ENCODE measurements at regions not wholly inside any gene's neighbourhood (a gene's known extent, or its start where the extent isn't known, plus 50 kb on each side); places are given as distances from the start of the nearest gene placed in this dataset.

DNA sequence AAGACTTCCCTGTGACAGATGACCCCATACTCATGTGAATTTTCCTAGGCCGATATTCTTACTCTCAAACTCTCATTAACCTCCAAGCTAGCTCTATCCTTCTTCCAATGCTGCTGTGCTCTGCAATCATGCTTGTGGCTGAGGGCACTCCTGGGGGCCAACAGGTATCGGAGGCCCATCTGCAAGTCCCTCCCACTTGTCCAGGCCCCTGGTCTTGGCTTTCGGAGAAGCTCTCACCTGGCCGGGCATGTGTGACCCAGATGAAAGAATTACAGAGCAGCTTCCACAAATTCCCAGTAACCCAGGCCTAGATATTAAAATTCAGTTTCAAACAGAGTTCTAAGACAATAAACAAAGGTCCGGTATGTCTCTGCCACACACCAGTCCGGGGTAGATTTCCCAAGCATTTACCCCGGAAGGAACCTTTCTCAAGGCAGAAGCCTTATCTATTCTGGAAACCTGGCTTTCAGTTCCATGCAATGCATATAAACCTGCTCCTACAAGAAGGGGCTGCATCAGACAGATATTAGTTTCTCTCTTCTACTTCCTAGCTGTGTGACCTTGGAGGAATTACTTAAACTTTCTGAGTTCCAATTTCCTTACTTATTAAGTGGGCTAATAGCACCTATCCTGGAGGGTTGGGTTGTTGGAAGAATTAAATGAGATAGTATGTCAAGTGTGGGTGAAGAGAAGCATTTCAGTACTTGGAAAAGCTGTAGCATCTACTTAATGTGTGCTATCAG is 270.8 kb downstream of the PTTG2 start:
- TF ChIP-seq BHLHE40 (IDR thresholded peaks at IDR 0.05; ENCODE audit: low read depth, low read length), result no peak
- TF ChIP-seq, protein P1, sequence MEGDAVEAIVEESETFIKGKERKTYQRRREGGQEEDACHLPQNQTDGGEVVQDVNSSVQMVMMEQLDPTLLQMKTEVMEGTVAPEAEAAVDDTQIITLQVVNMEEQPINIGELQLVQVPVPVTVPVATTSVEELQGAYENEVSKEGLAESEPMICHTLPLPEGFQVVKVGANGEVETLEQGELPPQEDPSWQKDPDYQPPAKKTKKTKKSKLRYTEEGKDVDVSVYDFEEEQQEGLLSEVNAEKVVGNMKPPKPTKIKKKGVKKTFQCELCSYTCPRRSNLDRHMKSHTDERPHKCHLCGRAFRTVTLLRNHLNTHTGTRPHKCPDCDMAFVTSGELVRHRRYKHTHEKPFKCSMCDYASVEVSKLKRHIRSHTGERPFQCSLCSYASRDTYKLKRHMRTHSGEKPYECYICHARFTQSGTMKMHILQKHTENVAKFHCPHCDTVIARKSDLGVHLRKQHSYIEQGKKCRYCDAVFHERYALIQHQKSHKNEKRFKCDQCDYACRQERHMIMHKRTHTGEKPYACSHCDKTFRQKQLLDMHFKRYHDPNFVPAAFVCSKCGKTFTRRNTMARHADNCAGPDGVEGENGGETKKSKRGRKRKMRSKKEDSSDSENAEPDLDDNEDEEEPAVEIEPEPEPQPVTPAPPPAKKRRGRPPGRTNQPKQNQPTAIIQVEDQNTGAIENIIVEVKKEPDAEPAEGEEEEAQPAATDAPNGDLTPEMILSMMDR (conservative IDR thresholded peaks at IDR 0.05; ENCODE audit: low read depth, low read length), result no peak
- no peak for TF ChIP-seq RAD21 (IDR thresholded peaks at IDR 0.05; ENCODE audit: low read length)
- no peak for TF ChIP-seq RFX5 (IDR thresholded peaks at IDR 0.05; ENCODE audit: low read depth, low read length)
- TF ChIP-seq MXI1 (IDR thresholded peaks at IDR 0.05; ENCODE audit: borderline replicate concordance, low read depth, low read length), result no peak
- TF ChIP-seq MAFK (IDR thresholded peaks at IDR 0.05; ENCODE audit: low read depth, low read length), result no peak
- TF ChIP-seq, protein P2, sequence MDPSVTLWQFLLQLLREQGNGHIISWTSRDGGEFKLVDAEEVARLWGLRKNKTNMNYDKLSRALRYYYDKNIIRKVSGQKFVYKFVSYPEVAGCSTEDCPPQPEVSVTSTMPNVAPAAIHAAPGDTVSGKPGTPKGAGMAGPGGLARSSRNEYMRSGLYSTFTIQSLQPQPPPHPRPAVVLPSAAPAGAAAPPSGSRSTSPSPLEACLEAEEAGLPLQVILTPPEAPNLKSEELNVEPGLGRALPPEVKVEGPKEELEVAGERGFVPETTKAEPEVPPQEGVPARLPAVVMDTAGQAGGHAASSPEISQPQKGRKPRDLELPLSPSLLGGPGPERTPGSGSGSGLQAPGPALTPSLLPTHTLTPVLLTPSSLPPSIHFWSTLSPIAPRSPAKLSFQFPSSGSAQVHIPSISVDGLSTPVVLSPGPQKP (IDR thresholded peaks at IDR 0.05; ENCODE audit: borderline replicate concordance, low read depth, low read length), result no peak
- TF ChIP-seq FOS (IDR thresholded peaks at IDR 0.05; ENCODE audit: low read depth, low read length), result no peak
- no peak for TF ChIP-seq SMC3 (IDR thresholded peaks at IDR 0.05; ENCODE audit: low read depth, low read length)
- Histone ChIP-seq H3K27ac (ENCODE audit: insufficient read depth, low read length) (no peak overlapping the region), H3K4me2 (ENCODE audit: low read depth, low read length) (no peak overlapping the region), H2BK120ac (ENCODE audit: low read depth, low read length) (no peak overlapping the region), H3K27me3 (ENCODE audit: control insufficient read depth, insufficient read depth, low read length) (peaks cover 27% of the 10 kb centered on the region), H3K36me3 (ENCODE audit: control insufficient read depth, insufficient read depth, low read length) (no peaks in the 10 kb centered on the region), H3K4me3 (ENCODE audit: insufficient read depth, low read depth, low read length) (no peak overlapping the region), H2AK9ac (replicated peaks; ENCODE audit: low read depth, low read length, poor library complexity) (no peak overlapping the region), H4K91ac (ENCODE audit: insufficient read depth, low read depth, low read length) (no peak overlapping the region), H3K14ac (replicated peaks; ENCODE audit: low read depth, low read length) (no peak overlapping the region), H3K4ac (ENCODE audit: low read depth, low read length) (no peak overlapping the region), H3K18ac (ENCODE audit: low read depth, low read length) (no peak overlapping the region), H2BK20ac (ENCODE audit: low read depth, low read length) (no peak overlapping the region), H4K5ac (ENCODE audit: low read depth, low read length) (no peak overlapping the region), H3K9me3 (ENCODE audit: control insufficient read depth, insufficient read depth, low read length) (no peaks in the 10 kb centered on the region; the same call in 1 of the 2 replicates), H3K4me1 (ENCODE audit: control insufficient read depth, insufficient read depth, low read length) (no peaks in the 10 kb centered on the region), H4K20me1 (ENCODE audit: insufficient read depth, low read length) (no peaks in the 10 kb centered on the region), H3K23ac (ENCODE audit: low read depth, low read length) (no peak overlapping the region), H3K79me1 (ENCODE audit: low read depth in 1 of 2, low read length in 2 of 2) (no peaks in the 10 kb centered on the region), H2BK5ac (ENCODE audit: low read depth, low read length, poor library complexity, severe bottlenecking) (no peak overlapping the region), H4K8ac (ENCODE audit: low read depth in 2 of 2, low read length in 2 of 2) (no peak overlapping the region), H2BK15ac (ENCODE audit: low read depth, low read length) (no peak overlapping the region), H2AK5ac (ENCODE audit: low read depth, low read length) (no peak overlapping the region), H2AFZ (replicated peaks; ENCODE audit: low read length, poor library complexity) (no peak overlapping the region), H3K56ac (ENCODE audit: extremely low read depth, insufficient read depth, low read length) (no peak overlapping the region), H3K9ac (ENCODE audit: low read depth, low read length) (no peak overlapping the region), H3K9me1 (ENCODE audit: insufficient read depth, low read length) (no peaks in the 10 kb centered on the region)
- ChIA-PET CTCF (no interaction called here), POLR2A (ENCODE audit: unreplicated experiment) (no interaction called here)
- ATAC-seq (ENCODE audit: low read depth), result no peak
- in situ Hi-C loops (cut with MboI; ENCODE audit: low sequenced_read_pairs), result no loop called here
- BruUV-seq (replicated peaks), result no TSS peak
- dilution Hi-C loops (cut with HindIII; ENCODE audit: low sequenced_read_pairs, unreplicated experiment), result no loop called here
- WGBS, 2 experiments (ENCODE audit: extremely low coverage in 2 of 2, insufficient read length in 1 of 2), result 77% methylated on average over 7 of the region's 7 CpGs; no CpG with 5 or more reads in 1 of the 2 experiments
- DNase-seq, result no peak
- intact Hi-C loops (cut with micrococcal nuclease), result no loop called here

Data from IMR-90 (cell line).